ENCODE measurements at regions not wholly inside any gene's neighbourhood (a gene's known extent, or its start where the extent isn't known, plus 50 kb on each side); places are given as distances from the start of the nearest gene placed in this dataset.

GRCh38 chr12:25020621-25021243 lies 71.8 kb upstream of the BCAT1 start:
- Histone ChIP-seq H3K4me3 (ENCODE audit: control insufficient read depth in 2 of 3, extremely low read depth in 1 of 3, insufficient read depth in 2 of 3, low read depth in 1 of 3, low read length in 3 of 3) (no peak overlapping the region), H3K79me2 (ENCODE audit: control insufficient read depth, insufficient read depth, low read length) (no peaks in the 10 kb centered on the region), H3K9ac (ENCODE audit: control insufficient read depth, extremely low read depth, insufficient read depth, low read length) (no peak overlapping the region), H3K9me3 (ENCODE audit: control insufficient read depth, low read depth, low read length) (no peaks in the 10 kb centered on the region), H3K4me1 (ENCODE audit: control insufficient read depth, extremely low read depth, insufficient read depth, low read length) (no peaks in the 10 kb centered on the region), H3K27me3 (ENCODE audit: control insufficient read depth, extremely low read depth, insufficient read depth, low read length) (no peaks in the 10 kb centered on the region), H3K36me3 (ENCODE audit: control insufficient read depth in 2 of 2, extremely low read depth in 1 of 2, insufficient read depth in 2 of 2, low read length in 2 of 2) (no peaks in the 10 kb centered on the region), H3K9me1 (ENCODE audit: control insufficient read depth, extremely low read depth, insufficient read depth, low read length) (no peaks in the 10 kb centered on the region), H3K27ac (ENCODE audit: control insufficient read depth, insufficient read depth, low read length) (no peak overlapping the region), H3K4me2 (ENCODE audit: control insufficient read depth, extremely low read depth, insufficient read depth, low read depth, low read length) (no peak overlapping the region), H4K20me1 (ENCODE audit: control insufficient read depth, extremely low read depth, insufficient read depth, low read length) (no peaks in the 10 kb centered on the region), H2AFZ (ENCODE audit: control insufficient read depth, low read length) (no peak overlapping the region)
- dilution Hi-C loops (cut with MboI; ENCODE audit: extremely low pct_ligation_motif_present, low sequenced_read_pairs) = no loop called here
- FAIRE-seq (no peak), DNase-seq (ENCODE audit: low read depth, low spot score) (no peak)
- TF ChIP-seq CTCF (optimal IDR thresholded peaks at IDR 0.05 in 1 of 3, IDR thresholded peaks at IDR 0.05 in 1 of 3, conservative IDR thresholded peaks at IDR 0.05 in 1 of 3; ENCODE audit: extremely low read depth in 1 of 3, insufficient read depth in 2 of 3, low read length in 3 of 3) (no peak), EZH2 (IDR thresholded peaks at IDR 0.05; ENCODE audit: low read length) (no peak)

- H3K4me1 ChIP-seq (ENCODE audit: control insufficient read depth, extremely low read depth, insufficient read depth, low read length) = no peaks in the 10 kb centered on the region
- H3K9me3 ChIP-seq (ENCODE audit: control insufficient read depth, low read depth, low read length) = no peaks in the 10 kb centered on the region
- H3K79me2 ChIP-seq (ENCODE audit: control insufficient read depth, insufficient read depth, low read length) = no peaks in the 10 kb centered on the region
- no peak overlapping the region for H3K27ac ChIP-seq (ENCODE audit: control insufficient read depth, insufficient read depth, low read length)
- H3K4me2 ChIP-seq (ENCODE audit: control insufficient read depth, extremely low read depth, insufficient read depth, low read depth, low read length) = no peak overlapping the region
- H3K9ac ChIP-seq (ENCODE audit: control insufficient read depth, extremely low read depth, insufficient read depth, low read length) = no peak overlapping the region
- dilution Hi-C loops (cut with MboI; ENCODE audit: extremely low pct_ligation_motif_present, low sequenced_read_pairs) = no loop called here
- H3K27me3 ChIP-seq (ENCODE audit: control insufficient read depth, extremely low read depth, insufficient read depth, low read length) = no peaks in the 10 kb centered on the region
- H3K4me3 ChIP-seq (ENCODE audit: control insufficient read depth in 2 of 3, extremely low read depth in 1 of 3, insufficient read depth in 2 of 3, low read depth in 1 of 3, low read length in 3 of 3) = no peak overlapping the region
- H2AFZ ChIP-seq (ENCODE audit: control insufficient read depth, low read length) = no peak overlapping the region
- no peaks in the 10 kb centered on the region for H3K36me3 ChIP-seq (ENCODE audit: control insufficient read depth in 2 of 2, extremely low read depth in 1 of 2, insufficient read depth in 2 of 2, low read length in 2 of 2)
- H4K20me1 ChIP-seq (ENCODE audit: control insufficient read depth, extremely low read depth, insufficient read depth, low read length) = no peaks in the 10 kb centered on the region
- DNase-seq (ENCODE audit: low read depth, low spot score) (no peak), FAIRE-seq (no peak)
- TF ChIP-seq EZH2 (IDR thresholded peaks at IDR 0.05; ENCODE audit: low read length) (no peak), CTCF (optimal IDR thresholded peaks at IDR 0.05 in 1 of 3, IDR thresholded peaks at IDR 0.05 in 1 of 3, conservative IDR thresholded peaks at IDR 0.05 in 1 of 3; ENCODE audit: extremely low read depth in 1 of 3, insufficient read depth in 2 of 3, low read length in 3 of 3) (no peak)
- no peaks in the 10 kb centered on the region for H3K9me1 ChIP-seq (ENCODE audit: control insufficient read depth, extremely low read depth, insufficient read depth, low read length)
Measured at GRCh38 chr12:25018146-25018545, 69.2 kb upstream of the BCAT1 start.

Data from keratinocyte (primary cell).